ENCODE measurements at regions not wholly inside any gene's neighbourhood (a gene's known extent, or its start where the extent isn't known, plus 50 kb on each side); places are given as distances from the start of the nearest gene placed in this dataset.
"Not testable (repeated sequence)": the region's sequence is repeated elsewhere in the genome, so short reads cannot be mapped to it uniquely, and the experiment has no call there.

DNA sequence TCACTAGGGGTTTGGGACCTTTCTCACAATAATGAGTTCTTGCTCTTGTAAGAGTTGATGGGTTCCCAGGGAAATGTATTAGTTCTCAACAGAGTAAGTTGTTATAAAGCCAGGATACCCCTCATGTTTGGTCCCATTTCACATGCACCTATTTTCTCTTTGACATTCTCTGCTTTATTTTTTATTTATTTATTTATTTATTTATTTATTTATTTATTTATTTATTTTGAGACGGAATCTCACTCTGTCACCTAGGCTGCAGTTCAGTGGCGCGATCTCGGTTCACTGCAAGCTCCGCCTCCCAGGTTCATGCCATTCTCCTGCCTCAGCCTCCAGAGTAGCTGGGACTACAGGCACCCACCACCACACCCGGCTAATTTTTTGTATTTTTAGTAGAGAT lies 52.2 kb downstream of the ACTRT1 start:
- not testable (repeated sequence) for H3K4me1 ChIP-seq (ENCODE audit: low read depth); H3K9me3 ChIP-seq (ENCODE audit: low read depth); H3K36me3 ChIP-seq; DNase-seq (ENCODE audit: low read depth in 1 of 2, low spot score in 1 of 2); H3K27me3 ChIP-seq; H3K4me3 ChIP-seq; H3K27ac ChIP-seq

DNA sequence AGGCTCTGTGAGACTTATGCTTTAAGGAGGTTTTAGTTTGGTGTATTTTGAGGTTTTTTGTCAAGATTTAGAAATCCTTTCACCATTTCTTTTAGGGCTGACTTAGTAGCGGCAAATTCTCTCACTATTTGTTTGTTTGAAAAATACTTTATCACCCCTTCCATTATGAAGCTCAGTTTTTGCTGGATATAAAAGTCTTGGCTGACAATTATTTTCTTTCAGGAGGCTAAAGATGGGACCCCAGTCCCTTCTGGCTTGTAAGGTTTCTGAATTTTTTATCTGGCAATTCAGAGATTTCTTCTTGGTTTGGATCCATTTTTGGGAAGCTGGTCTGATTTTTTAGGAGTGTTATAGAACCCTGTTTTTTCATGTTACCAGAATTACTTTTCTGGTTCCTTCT lies 88.5 kb downstream of the ACTRT1 start:
- no peaks in the 10 kb centered on the region for H3K36me3 ChIP-seq
- H3K4me1 ChIP-seq (ENCODE audit: low read depth), result no peaks in the 10 kb centered on the region
- no peaks in the 10 kb centered on the region for H3K9me3 ChIP-seq (ENCODE audit: low read depth)
- no peak for DNase-seq (ENCODE audit: low read depth in 1 of 2, low spot score in 1 of 2)
- H3K27ac ChIP-seq, result no peak overlapping the region
- TF ChIP-seq, protein P1, sequence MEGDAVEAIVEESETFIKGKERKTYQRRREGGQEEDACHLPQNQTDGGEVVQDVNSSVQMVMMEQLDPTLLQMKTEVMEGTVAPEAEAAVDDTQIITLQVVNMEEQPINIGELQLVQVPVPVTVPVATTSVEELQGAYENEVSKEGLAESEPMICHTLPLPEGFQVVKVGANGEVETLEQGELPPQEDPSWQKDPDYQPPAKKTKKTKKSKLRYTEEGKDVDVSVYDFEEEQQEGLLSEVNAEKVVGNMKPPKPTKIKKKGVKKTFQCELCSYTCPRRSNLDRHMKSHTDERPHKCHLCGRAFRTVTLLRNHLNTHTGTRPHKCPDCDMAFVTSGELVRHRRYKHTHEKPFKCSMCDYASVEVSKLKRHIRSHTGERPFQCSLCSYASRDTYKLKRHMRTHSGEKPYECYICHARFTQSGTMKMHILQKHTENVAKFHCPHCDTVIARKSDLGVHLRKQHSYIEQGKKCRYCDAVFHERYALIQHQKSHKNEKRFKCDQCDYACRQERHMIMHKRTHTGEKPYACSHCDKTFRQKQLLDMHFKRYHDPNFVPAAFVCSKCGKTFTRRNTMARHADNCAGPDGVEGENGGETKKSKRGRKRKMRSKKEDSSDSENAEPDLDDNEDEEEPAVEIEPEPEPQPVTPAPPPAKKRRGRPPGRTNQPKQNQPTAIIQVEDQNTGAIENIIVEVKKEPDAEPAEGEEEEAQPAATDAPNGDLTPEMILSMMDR (IDR thresholded peaks at IDR 0.05; ENCODE audit: low read depth, low read length), result no peak
- no peak overlapping the region for H3K4me3 ChIP-seq
- no peaks in the 10 kb centered on the region for H3K27me3 ChIP-seq

DNA sequence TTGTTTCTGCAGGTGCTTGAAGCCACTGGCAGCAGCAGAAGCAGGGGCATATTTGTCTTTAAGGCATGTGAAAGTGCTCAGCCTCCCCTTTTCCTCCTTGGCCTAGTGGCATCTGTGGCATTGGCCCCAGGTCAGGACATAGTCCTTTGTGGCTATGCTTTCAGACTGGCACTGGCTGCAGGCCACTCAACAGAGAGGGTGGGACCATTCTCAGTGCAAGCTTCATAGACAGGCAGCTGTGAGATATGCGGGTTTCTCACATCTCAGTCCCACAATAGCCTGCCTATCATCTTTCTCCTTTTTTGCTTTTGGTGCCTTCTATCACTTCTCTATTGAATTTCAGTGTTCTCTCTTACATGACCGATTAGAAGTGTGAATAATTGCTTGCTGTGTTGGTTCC lies 104.8 kb downstream of the ACTRT1 start:
- TF ChIP-seq, protein P1 (IDR thresholded peaks at IDR 0.05; ENCODE audit: low read depth, low read length), result no peak
- H3K4me1 ChIP-seq (ENCODE audit: low read depth), result peaks cover 16% of the 10 kb centered on the region
- no peak overlapping the region for H3K27ac ChIP-seq
- no peaks in the 10 kb centered on the region for H3K36me3 ChIP-seq
- H3K27me3 ChIP-seq, result no peaks in the 10 kb centered on the region
- H3K4me3 ChIP-seq, result no peak overlapping the region
- no peak for DNase-seq (ENCODE audit: low read depth in 1 of 2, low spot score in 1 of 2)
- H3K9me3 ChIP-seq (ENCODE audit: low read depth), result peaks cover 4% of the 10 kb centered on the region

DNA sequence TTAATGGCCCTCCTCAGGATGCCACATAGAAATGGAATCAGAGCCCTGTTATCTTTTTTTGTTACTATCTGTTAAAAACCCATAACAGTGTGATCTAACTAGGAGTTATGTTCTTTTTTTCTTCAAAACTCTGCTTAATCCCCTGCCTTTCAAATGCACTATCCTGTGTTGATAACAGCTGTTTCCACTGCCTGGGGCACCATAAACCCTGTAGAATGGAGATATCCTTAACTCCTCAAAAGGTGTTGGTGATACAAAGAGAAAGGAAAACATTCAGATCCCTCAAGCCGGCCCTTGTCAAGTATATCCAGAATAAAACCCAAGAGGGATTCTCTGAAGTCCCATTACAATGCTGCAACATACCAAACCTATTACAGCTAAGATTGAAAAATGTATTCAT lies 108.6 kb downstream of the ACTRT1 start:
- DNase-seq (ENCODE audit: low read depth in 1 of 2, low spot score in 1 of 2), result no peak
- TF ChIP-seq, protein P1 (IDR thresholded peaks at IDR 0.05; ENCODE audit: low read depth, low read length), result no peak
- no peaks in the 10 kb centered on the region for H3K9me3 ChIP-seq (ENCODE audit: low read depth)
- no peaks in the 10 kb centered on the region for H3K27me3 ChIP-seq
- peak overlapping the region; percentile 46 for H3K27ac ChIP-seq
- H3K4me3 ChIP-seq, result no peak overlapping the region
- peaks cover 16% of the 10 kb centered on the region for H3K4me1 ChIP-seq (ENCODE audit: low read depth)
- no peaks in the 10 kb centered on the region for H3K36me3 ChIP-seq

DNA sequence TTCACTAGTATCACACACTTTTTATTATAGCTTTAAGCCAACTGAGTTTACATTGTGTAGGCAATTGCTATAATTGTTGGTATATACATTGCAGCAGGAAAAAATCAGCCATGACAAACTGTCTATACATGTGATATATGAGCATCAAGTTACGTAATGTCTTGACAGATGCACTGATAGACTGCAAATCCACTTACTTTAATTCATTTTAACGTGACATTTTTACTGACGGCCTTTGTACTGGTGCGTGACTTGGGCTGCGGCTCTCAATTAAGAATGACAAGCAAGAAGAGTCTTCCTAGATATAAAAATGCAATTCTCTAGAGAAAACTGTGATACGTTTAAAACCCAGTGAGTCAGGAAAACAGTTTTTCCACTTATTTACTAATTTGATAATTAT lies 143.8 kb downstream of the ACTRT1 start:
- Histone ChIP-seq H3K4me1 (ENCODE audit: low read depth) (no peaks in the 10 kb centered on the region), H3K36me3 (no peaks in the 10 kb centered on the region), H3K27ac (no peak overlapping the region), H3K4me3 (no peak overlapping the region), H3K27me3 (no peaks in the 10 kb centered on the region), H3K9me3 (ENCODE audit: low read depth) (no peaks in the 10 kb centered on the region)
- TF ChIP-seq, protein P1 (IDR thresholded peaks at IDR 0.05; ENCODE audit: low read depth, low read length), result no peak
- no peak for DNase-seq (ENCODE audit: low read depth in 1 of 2, low spot score in 1 of 2)

DNA sequence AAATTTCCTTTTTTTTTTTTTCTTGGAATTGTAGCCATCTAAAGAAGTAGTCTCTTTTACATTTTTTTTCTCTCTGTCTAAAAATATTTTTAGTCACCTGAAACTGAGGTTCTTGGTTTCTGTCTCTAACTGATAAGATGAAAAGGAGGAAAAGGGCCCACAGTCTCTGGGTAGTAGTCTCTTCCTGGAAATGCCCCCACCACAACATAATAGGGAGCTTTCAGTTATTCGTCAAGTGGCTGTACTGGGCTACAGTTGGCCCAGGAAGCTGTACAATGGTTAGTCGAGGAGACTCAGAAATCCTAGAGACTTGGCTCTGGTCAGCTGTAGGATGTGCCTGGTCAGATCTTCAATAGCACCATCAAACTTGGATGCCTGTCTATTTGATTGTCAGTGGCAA lies 163.4 kb downstream of the ACTRT1 start:
- TF ChIP-seq, protein P1 (IDR thresholded peaks at IDR 0.05; ENCODE audit: low read depth, low read length), result no peak
- no peak for DNase-seq (ENCODE audit: low read depth in 1 of 2, low spot score in 1 of 2)
- Histone ChIP-seq H3K4me1 (ENCODE audit: low read depth) (no peaks in the 10 kb centered on the region), H3K4me3 (no peak overlapping the region), H3K27ac (no peak overlapping the region), H3K9me3 (ENCODE audit: low read depth) (no peaks in the 10 kb centered on the region), H3K36me3 (no peaks in the 10 kb centered on the region), H3K27me3 (no peaks in the 10 kb centered on the region)
